ENCODE measurements at regions not wholly inside any gene's neighbourhood (a gene's known extent, or its start where the extent isn't known, plus 50 kb on each side); places are given as distances from the start of the nearest gene placed in this dataset.

- POLR2A ChIA-PET, result no interaction called here
Observed at GRCh38 chr5:4815002-4815401, 325.1 kb upstream of the ADAMTS16 start.

DNA sequence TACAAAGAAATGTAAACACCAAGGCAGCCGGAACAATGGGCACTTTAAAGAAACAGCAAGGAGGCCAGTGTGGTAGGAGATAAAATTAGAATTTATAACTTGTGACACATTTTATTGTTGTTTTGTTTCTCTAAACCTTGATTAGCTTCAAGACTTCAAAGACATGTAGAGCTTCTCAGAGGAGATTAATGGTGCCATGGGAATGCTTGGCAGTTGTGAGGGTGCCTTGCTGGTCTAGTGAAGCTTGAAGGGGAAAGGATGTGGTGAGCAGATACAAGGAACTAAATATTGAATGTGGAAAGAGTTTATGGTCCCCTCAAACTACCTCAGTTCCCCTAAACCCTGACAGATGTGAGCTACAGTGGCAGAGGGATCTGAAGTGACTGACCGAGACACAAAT lies 322.4 kb upstream of the ADAMTS16 start:
- DNase-seq (ENCODE audit: extremely low spot score), result no peak
- ChIA-PET POLR2A (no interaction called here), CTCF (no interaction called here)
- TF ChIP-seq FOXM1 (IDR thresholded peaks at IDR 0.05; ENCODE audit: borderline replicate concordance) (no peak), ZNF384 (IDR thresholded peaks at IDR 0.05) (no peak), TARDBP (IDR thresholded peaks at IDR 0.05) (no peak), CTBP1 (IDR thresholded peaks at IDR 0.05; ENCODE audit: borderline replicate concordance) (no peak), LEF1 (IDR thresholded peaks at IDR 0.05; ENCODE audit: borderline replicate concordance) (no peak)

More at GRCh38 chr5:4815002-4815401, 325.1 kb upstream of the ADAMTS16 start:
- CTCF ChIA-PET, result no interaction called here
- DNase-seq (ENCODE audit: extremely low spot score), result no peak
- TF ChIP-seq LEF1 (IDR thresholded peaks at IDR 0.05; ENCODE audit: borderline replicate concordance) (no peak), NFRKB (IDR thresholded peaks at IDR 0.05) (no peak), HDGF (IDR thresholded peaks at IDR 0.05; ENCODE audit: borderline replicate concordance) (no peak), CTBP1 (IDR thresholded peaks at IDR 0.05; ENCODE audit: borderline replicate concordance) (no peak), ZNF384 (IDR thresholded peaks at IDR 0.05) (no peak), SP1 (IDR thresholded peaks at IDR 0.05) (no peak), SUZ12 (IDR thresholded peaks at IDR 0.05) (no peak), BHLHE40 (IDR thresholded peaks at IDR 0.05; ENCODE audit: borderline replicate concordance) (no peak), TARDBP (IDR thresholded peaks at IDR 0.05) (no peak)

DNA sequence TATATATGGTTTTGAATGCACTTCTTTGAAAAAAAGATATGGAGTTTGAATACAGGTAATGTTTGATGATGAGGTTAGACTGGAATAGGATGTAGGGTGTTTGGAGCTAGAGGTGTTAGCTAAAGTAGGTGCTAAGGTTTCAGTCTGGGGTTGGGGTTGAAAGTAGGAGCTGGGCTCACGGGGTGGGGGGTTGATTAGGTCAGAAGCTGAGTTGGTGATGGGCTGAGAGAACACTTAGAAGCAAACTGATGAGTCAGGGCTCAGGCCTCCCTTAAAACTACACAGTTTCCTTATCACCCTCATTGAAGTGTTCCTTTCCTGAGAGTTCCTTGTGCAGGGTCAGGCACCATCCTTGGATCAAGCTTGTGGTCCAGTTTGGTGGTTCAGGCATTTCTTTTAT lies 308.8 kb upstream of the ADAMTS16 start:
- TF ChIP-seq NFRKB (IDR thresholded peaks at IDR 0.05) (no peak), ZNF384 (IDR thresholded peaks at IDR 0.05) (no peak), LEF1 (IDR thresholded peaks at IDR 0.05; ENCODE audit: borderline replicate concordance) (no peak), TARDBP (IDR thresholded peaks at IDR 0.05) (no peak)
- DNase-seq (ENCODE audit: extremely low spot score), result no peak
- ChIA-PET CTCF (no interaction called here), POLR2A (no interaction called here)

DNA sequence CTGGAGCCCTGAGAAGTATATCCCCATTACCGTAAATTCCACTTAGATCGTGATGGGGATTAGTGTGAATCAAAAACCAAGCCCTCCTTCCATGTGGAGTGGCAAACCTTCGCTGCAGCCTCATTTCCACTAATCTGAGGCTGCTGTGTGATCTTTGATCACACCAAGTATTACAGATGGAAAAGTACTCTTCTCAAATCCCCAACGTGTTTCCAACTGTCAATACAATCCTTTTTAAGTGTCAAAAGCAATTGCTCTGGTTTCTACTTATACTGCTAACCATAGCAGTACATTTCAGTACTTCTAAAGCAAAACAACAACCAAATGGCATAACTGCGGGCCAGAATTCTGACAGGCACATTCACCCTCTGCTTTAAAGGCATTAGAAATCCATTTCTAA lies 307.7 kb upstream of the ADAMTS16 start:
- TF ChIP-seq FOXA1 (IDR thresholded peaks at IDR 0.05) (no peak), NFRKB (IDR thresholded peaks at IDR 0.05) (no peak), L3MBTL2 (conservative IDR thresholded peaks at IDR 0.05) (no peak), PKNOX1 (IDR thresholded peaks at IDR 0.05) (no peak), SUZ12 (IDR thresholded peaks at IDR 0.05) (no peak), ARNT (IDR thresholded peaks at IDR 0.05) (no peak), LEF1 (IDR thresholded peaks at IDR 0.05; ENCODE audit: borderline replicate concordance) (no peak), FOXM1 (IDR thresholded peaks at IDR 0.05; ENCODE audit: borderline replicate concordance) (no peak), SP1 (IDR thresholded peaks at IDR 0.05) (no peak)
- ChIA-PET POLR2A (no interaction called here), CTCF (no interaction called here)
- DNase-seq (ENCODE audit: extremely low spot score), result no peak

- no peak for DNase-seq (ENCODE audit: extremely low spot score)
- CTCF ChIA-PET, result no interaction called here
- POLR2A ChIA-PET, result no interaction called here
Observed at GRCh38 chr5:4833104-4833738, 306.9 kb upstream of the ADAMTS16 start.

DNA sequence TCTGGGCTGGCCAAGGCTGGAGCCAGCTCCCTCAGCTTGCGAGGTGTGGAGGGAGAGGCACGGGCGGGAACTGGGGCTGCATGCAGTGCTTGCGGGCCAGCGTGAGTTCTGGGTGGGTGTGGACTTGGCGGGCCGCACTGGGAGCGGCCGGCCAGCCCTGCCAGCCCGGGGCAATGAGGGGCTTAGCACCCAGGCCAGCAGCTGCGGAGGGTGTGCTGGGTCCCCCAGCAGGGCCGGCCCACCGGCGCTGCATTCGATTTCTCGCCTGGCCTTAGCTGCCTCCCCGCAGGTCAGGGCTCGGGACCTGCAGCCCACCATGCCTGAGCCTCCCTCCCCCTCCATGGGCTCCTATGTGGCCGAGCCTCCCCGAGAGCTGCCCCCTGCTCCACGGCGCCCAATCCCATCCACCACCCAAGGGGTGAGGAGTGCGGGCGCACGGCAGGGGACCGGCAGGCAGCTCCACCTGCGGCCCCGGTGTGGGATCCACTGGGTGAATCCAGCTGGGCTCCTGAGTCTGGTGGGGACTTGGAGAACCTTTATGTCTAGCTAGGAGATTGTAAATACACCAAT lies 302.6 kb upstream of the ADAMTS16 start:
- TF ChIP-seq NFRKB (IDR thresholded peaks at IDR 0.05), result no peak
- no peak for DNase-seq (ENCODE audit: extremely low spot score)
- ChIA-PET POLR2A (no interaction called here), CTCF (no interaction called here)

More at GRCh38 chr5:4833104-4833738, 306.9 kb upstream of the ADAMTS16 start:
- no peak for TF ChIP-seq SP1 (IDR thresholded peaks at IDR 0.05)
- no peak for TF ChIP-seq ARNT (IDR thresholded peaks at IDR 0.05)
- no peak for TF ChIP-seq PKNOX1 (IDR thresholded peaks at IDR 0.05)
- TF ChIP-seq SUZ12 (IDR thresholded peaks at IDR 0.05), result no peak
- no peak for TF ChIP-seq CTBP1 (IDR thresholded peaks at IDR 0.05; ENCODE audit: borderline replicate concordance)
- TF ChIP-seq L3MBTL2 (conservative IDR thresholded peaks at IDR 0.05), result no peak
- TF ChIP-seq LEF1 (IDR thresholded peaks at IDR 0.05; ENCODE audit: borderline replicate concordance), result no peak
- no peak for TF ChIP-seq NFRKB (IDR thresholded peaks at IDR 0.05)
- TF ChIP-seq ELF4 (IDR thresholded peaks at IDR 0.05), result no peak
- no peak for TF ChIP-seq FOXK2 (IDR thresholded peaks at IDR 0.05)

DNA sequence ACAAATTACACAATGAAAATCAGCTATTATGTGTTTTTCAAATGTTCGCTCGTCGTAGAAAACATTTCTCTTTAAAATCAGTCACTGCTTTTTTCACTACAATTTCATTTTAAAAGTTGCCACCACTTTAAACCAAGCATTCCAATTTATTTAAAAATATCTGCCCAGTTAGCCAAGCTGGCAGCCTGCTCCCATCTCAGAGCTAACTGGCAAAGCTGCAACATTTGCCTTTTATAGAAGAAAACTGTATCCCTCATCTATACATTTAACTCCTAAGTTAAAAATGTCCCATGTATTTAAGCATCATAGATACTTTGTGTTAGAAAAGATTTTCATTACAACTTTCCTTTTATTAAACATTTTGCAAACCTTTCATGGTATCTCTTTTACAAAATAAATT lies 294.9 kb upstream of the ADAMTS16 start:
- ChIA-PET POLR2A (no interaction called here), CTCF (interaction anchor here (0.6 kb wide), 1 partner anchor 312 kb away, joined by 4 read pairs; no protein-coding TSS in a partner anchor)
- no peak for DNase-seq (ENCODE audit: extremely low spot score)
- no peak for TF ChIP-seq NFRKB (IDR thresholded peaks at IDR 0.05)
- TF ChIP-seq SUZ12 (IDR thresholded peaks at IDR 0.05), result no peak
- no peak for TF ChIP-seq FOXM1 (IDR thresholded peaks at IDR 0.05; ENCODE audit: borderline replicate concordance)
- no peak for TF ChIP-seq SP1 (IDR thresholded peaks at IDR 0.05)
- no peak for TF ChIP-seq FOXA1 (IDR thresholded peaks at IDR 0.05)
- TF ChIP-seq ZNF384 (IDR thresholded peaks at IDR 0.05), result no peak
- no peak for TF ChIP-seq TARDBP (IDR thresholded peaks at IDR 0.05)
- no peak for TF ChIP-seq BHLHE40 (IDR thresholded peaks at IDR 0.05; ENCODE audit: borderline replicate concordance)
- TF ChIP-seq PKNOX1 (IDR thresholded peaks at IDR 0.05), result no peak
- TF ChIP-seq L3MBTL2 (conservative IDR thresholded peaks at IDR 0.05), result no peak
- TF ChIP-seq CTBP1 (IDR thresholded peaks at IDR 0.05; ENCODE audit: borderline replicate concordance), result no peak
- no peak for TF ChIP-seq FOXK2 (IDR thresholded peaks at IDR 0.05)
- no peak for TF ChIP-seq HDGF (IDR thresholded peaks at IDR 0.05; ENCODE audit: borderline replicate concordance)

All from HEK293T (cell line).